CD4-positive, alpha-beta T cell treated with Interleukin-15 for 4 hours (primary cell): ENCODE measurements at regions not wholly inside any gene's neighbourhood (a gene's known extent, or its start where the extent isn't known, plus 50 kb on each side); places are given as distances from the start of the nearest gene placed in this dataset.

Experiments
- DNase-seq: peaks from one replicate; pipeline ENCODE4 v3.0.0-alpha.2; 2020; ENCODE audit warnings: low spot score

DNA sequence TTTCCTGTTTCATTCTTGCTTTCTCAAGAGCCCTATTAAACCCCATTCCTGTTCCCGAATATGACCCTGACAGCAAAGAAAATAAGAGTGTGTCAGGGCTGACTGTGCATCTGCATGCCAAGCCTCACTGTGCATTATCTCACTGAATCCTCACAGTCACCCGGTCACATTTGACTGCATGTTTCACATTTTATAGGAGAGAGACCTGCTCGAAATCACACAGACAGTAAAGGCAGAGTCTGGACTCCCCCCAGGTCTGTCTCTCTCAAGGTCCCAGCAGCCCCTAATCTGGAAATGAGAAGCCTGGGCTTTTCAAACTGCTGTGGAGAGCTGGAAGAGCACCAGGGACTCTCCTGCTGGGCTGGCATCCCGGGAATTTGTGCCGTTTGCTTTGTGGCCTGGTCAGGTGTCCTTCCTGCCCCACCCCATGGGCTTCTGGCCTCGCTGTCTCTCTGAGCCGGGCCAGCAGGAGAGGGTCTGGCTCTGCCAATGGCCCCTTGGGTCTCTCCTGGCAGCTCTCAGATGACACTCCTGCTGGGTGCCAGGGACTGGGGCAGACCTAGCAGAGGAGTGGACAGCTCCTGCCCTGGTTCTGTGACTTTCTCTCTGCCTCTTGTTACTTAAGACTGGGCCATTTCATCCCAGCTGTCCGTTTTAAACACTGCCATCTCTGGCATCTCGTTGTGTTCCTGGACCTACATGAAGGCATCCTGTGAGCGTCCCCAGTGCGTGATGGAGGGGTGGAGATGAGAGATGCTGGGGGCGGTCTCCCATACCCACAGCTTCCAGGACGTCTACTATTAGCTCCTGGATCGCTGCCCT lies 173.6 kb downstream of the ARHGAP12 start:
- no peak for DNase-seq

DNA sequence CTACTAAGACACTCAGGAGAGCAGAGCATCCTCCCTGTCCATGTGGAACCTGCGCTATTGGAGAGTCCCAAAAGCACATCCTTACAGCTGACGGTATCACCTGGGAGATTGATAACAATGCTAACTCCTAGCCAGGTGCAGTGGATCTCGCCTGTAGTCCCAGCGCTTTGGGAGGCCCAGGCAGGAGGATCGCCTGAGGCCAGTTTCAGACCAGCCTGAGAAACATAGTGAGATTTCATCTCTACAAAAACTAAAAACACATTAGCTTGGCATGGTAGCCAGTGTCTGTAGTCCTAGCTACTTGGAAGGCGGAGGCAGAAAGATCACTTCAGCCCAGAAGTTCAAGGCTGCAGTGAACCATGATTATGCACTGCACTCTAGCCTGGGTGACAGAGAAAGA lies 174.9 kb downstream of the ARHGAP12 start:
- no peak for DNase-seq

DNA sequence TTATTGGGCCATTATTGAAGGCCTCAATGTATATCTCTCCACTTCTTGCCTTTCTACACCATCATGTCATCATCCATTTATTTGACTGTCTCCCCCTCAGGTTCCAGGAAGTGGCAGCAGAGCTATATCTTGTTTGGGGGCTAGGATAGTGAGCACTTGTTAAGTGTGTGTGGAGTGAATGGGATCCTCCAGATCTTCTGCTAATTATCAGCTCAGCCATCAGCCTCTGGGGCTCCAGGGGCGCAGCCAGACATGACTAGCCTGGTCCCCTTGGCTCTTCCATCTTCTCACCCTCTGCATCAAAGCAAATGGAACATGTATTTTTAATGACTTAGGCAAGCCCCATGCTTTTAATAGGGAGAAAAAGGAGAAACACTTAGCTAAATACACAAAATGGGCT lies 176.5 kb downstream of the ARHGAP12 start:
- no peak for DNase-seq

GRCh38 chr10:31751738-31752080 lies 176.9 kb downstream of the ARHGAP12 start:
- no peak for DNase-seq

DNA sequence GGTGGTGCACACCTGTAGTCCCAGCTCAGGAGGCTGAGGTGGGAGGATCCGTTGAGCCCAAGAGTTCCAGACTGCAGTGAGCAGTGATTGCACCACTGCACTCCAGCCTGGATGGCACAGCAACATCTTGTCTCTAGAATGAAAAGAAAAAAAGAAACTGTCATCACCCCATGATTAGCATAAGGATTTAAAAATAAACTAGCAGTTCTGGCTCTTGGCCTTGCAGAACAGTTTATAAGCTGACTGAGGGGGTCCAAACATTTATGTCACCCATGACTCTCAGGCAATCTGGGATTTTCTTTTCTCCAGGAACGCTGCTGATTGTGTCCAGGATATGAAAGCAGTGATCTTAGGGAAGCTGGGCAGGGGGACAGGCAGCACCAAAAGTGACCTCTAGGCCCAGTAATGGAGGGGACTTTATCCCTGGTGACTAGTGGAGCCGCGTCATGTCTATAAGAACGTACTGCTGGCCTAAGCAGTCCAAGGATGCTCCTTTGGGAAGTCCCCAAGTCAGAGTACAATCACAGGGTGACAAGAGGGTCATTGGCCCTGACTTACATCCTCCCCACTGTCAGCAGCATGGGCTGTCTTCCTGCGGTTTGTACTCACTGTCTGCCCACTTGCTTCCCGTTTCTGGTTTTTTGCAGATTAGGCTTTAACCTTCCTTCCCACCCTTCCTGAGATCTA lies 177.4 kb downstream of the ARHGAP12 start:
- no peak for DNase-seq

- no peak for DNase-seq
Measured at GRCh38 chr10:31749981-31750840, 178.4 kb downstream of the ARHGAP12 start.

GRCh38 chr10:31749301-31749700 lies 179.3 kb downstream of the ARHGAP12 start:
- no peak for DNase-seq

GRCh38 chr10:31745612-31746376 lies 182.8 kb downstream of the ARHGAP12 start:
- peak; percentile 69 for DNase-seq

DNA sequence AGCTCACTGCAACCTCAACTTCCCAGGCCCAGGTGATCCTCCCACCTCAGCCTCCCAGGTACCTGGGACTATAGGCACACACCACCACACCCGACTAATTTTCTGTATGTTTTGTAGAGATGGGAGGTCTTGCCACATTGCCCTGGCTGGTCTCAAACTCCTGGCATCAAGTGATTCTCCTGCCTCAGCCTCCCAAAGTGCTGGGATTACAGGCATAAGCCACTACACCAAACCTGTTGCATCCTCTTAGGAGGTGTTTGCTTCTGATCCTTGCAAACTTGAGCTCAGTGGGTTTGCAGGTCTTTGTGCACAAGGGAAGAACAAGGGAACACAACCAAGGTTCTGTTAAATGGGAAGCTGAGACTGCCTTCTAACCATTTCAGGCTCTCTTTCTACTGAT lies 184.6 kb downstream of the ARHGAP12 start:
- DNase-seq, result no peak

DNA sequence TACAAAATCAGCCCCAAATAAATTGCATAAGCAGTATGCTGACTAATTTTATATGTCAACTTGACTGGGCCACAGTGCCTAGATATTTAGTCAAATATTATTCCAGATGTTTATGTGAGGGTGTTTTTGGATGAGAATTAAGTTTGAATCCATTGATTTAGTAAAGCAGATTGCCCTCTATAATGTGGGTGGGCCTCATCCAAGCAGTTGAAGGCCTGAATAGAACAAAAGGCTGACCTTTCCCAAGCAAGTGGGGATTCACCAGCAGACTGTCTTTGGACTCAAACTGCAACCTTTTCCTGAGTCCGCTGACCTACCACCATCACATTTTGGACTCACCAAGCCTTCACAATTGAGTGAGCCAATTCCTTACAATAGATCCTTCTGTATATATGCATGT lies 186.4 kb downstream of the ARHGAP12 start:
- no peak for DNase-seq

- no peak for DNase-seq
Measured at GRCh38 chr10:31741473-31741872, 187.2 kb downstream of the ARHGAP12 start.

GRCh38 chr10:31739711-31740110 lies 188.9 kb downstream of the ARHGAP12 start:
- DNase-seq, result no peak

DNA sequence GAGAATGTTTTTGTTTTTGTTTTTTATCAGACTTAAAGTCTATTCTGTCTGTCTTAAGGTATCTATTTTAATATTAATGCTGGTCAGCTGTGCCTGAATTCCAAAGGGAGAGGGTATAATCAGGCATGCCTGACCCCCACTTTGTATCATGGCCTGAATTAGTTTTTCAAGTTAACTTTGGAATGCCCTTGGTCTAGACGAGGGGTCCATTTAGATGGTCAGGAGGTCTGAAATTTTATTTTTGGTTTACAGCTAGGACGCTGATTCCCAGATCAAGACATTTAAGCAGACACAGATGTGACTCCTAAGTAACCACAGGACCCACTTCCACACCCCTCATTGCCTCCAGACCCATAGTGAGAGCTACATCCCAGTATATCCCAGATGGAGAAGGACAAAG lies 189.5 kb downstream of the ARHGAP12 start:
- no peak for DNase-seq

DNA sequence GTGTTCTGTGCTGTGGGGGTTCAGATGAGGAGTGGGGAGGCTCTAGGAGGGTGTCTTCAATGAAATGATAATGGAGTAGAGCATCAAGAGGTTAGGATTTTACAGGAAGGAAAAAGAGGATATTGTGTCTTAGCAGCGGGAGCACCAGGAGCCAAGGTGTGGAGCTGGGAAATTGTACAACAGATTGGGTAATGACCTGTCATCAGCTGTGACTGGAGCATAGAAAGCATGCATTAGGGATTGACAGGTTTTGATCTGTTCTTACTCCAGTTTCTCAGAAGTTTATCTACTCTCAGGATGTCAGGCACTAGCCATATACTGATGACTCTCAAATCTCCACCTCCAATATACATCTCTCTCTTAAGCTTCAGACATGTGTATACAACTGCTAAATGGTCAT lies 196.9 kb downstream of the ARHGAP12 start:
- no peak for DNase-seq

GRCh38 chr10:31730776-31731175 lies 197.9 kb downstream of the ARHGAP12 start:
- DNase-seq, result no peak

GRCh38 chr10:31728698-31729224 lies 199.9 kb downstream of the ARHGAP12 start:
- DNase-seq, result no peak

DNA sequence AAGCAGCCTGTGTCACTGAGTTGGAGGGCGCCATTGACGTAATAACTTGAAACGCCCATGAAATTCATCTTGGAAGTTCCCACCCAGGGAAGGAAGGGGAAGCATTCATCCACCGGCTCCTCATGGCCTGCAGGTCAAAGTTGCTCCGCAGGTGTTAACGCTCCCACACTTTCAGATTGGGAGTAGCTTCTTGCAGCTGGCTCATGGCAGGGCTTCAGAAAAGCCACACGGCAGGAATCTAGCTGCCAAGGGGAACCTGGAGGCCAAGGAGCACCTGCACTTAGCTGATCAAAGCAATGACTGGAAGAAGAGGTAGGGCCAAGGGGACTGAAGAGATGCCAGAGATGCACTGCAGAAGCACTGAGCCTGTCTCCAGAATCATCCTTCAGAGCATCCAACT lies 203.2 kb downstream of the ARHGAP12 start:
- DNase-seq, result no peak

DNA sequence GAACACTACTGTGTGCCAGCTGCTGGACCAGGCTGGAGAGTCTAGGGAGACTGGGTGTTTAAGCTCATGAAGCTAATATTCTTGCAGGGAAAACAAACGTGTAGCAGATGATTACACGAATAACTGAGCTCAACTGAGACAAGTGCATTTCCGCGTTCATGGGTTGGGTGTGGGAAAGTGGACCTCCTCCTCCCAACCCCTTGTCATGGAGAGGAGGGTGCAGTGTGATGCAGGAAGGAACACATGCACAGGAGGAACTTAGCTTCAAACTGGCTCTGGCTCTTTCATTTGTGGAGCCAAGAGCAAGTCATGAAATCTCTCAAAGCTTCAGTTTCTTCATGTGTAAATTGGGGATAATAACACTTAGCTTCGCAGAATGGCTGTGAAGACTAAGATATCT lies 204.3 kb downstream of the ARHGAP12 start:
- DNase-seq, result no peak

GRCh38 chr10:31723106-31723750 lies 205.4 kb downstream of the ARHGAP12 start:
- DNase-seq, result no peak

DNA sequence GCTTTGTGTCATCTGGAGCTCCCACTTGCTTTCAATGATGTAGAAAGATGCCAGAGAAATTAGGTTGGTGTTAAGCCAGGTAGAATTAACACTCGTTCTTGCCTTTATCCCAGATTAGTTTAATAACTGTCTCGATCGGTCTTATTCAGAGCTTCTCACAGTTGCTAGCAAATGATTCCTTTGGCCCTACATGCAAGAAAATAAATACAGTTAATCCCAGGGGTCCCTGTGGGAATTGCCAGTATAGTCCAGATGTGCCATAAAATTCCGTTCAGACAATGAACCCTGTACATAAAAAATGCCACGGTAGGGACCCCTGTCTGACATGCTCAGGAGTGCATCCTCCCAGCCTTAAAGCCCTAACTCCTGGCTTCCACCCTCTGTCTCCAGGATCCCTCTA lies 207.5 kb downstream of the ARHGAP12 start:
- DNase-seq, result no peak

DNA sequence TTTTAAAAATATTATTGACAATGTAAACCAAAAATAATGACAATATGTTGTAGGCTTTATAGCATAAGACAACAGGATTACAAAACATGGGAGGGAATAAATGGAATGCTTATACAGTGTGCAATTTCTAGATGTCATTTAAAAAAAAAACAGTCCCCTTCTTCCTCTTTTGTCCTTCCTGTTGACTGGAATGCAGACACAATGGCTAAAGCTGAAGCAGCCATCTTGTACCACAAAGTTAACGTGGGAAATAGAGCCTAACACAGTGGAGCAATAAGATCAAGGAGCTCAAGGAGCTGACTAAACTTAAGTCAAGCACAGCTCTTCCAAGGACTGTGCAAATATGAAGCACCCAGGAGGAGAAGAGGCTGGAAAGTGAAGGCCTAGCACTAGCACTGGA lies 208.1 kb downstream of the ARHGAP12 start:
- DNase-seq, result no peak
